ENCODE measurements at regions not wholly inside any gene's neighbourhood (a gene's known extent, or its start where the extent isn't known, plus 50 kb on each side); places are given as distances from the start of the nearest gene placed in this dataset.

GRCh38 chr2:16387461-16387984, 278.1 kb downstream of the CYRIA start:
- TF ChIP-seq CTCF (IDR thresholded peaks at IDR 0.05; ENCODE audit: insufficient read depth, low read length, poor library complexity, severe bottlenecking): no peak
- TF ChIP-seq EZH2phosphoT487 (conservative IDR thresholded peaks at IDR 0.05; ENCODE audit: low read length): no peak
